ENCODE measurements at regions not wholly inside any gene's neighbourhood (a gene's known extent, or its start where the extent isn't known, plus 50 kb on each side); places are given as distances from the start of the nearest gene placed in this dataset.
A peak's percentile ranks its signal among the peaks of the same experiment; 100 is the strongest.
"Not testable (repeated sequence)": the region's sequence is repeated elsewhere in the genome, so short reads cannot be mapped to it uniquely, and the experiment has no call there.

DNA sequence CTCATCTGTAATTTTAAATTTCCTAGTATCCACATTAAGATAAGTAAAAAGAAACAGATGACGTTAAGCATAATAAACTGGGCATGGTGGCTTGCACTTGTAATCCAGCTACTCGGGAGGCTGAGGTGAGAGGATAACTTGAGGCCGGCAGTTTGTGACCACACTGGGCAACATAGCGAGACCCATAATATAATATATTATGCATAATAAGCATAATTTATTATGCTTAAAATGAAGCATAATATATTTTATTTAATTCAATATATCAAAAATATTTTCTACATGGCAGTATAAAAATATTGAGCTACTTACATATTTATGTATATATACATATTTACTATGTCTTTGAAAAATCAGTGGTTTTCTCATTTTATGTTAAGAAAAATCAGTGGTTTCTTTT is 128.3 kb downstream of the GOSR1 start:
- no peak overlapping the region for H3K4me3 ChIP-seq (ENCODE audit: low read depth, low read length)
- no peak for FAIRE-seq
- no peaks in the 10 kb centered on the region for H3K36me3 ChIP-seq (ENCODE audit: control insufficient read depth, insufficient read depth, low read length)
- TF ChIP-seq, protein P1, sequence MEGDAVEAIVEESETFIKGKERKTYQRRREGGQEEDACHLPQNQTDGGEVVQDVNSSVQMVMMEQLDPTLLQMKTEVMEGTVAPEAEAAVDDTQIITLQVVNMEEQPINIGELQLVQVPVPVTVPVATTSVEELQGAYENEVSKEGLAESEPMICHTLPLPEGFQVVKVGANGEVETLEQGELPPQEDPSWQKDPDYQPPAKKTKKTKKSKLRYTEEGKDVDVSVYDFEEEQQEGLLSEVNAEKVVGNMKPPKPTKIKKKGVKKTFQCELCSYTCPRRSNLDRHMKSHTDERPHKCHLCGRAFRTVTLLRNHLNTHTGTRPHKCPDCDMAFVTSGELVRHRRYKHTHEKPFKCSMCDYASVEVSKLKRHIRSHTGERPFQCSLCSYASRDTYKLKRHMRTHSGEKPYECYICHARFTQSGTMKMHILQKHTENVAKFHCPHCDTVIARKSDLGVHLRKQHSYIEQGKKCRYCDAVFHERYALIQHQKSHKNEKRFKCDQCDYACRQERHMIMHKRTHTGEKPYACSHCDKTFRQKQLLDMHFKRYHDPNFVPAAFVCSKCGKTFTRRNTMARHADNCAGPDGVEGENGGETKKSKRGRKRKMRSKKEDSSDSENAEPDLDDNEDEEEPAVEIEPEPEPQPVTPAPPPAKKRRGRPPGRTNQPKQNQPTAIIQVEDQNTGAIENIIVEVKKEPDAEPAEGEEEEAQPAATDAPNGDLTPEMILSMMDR (IDR thresholded peaks at IDR 0.05; ENCODE audit: insufficient read depth, low read length, severe bottlenecking), result no peak
- no peaks in the 10 kb centered on the region for H3K27me3 ChIP-seq (ENCODE audit: control insufficient read depth, insufficient read depth, low read length)
- no peak for DNase-seq (ENCODE audit: low read depth)

DNA sequence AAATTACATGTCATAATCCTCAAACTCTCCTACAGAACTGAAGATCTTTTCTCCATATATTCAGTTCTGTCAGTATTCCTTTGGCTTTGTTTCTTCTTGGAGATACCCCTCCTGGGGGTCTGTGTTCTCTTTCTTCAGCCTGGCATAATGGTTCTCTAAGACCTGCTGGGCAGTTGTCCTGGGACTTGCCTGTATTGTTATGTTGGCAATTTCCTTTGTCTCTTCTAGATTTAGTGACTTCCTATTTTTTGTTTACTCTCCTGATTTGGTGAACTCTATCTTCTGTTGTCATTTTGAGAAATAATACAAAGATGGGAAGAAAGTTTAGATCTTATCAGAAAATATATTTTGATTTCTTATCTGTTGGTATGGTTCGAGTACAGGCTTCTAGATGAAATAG is 127.8 kb downstream of the GOSR1 start:
- no peaks in the 10 kb centered on the region for H3K27me3 ChIP-seq (ENCODE audit: control insufficient read depth, insufficient read depth, low read length)
- H3K4me3 ChIP-seq (ENCODE audit: low read depth, low read length), result no peak overlapping the region
- FAIRE-seq, result no peak
- TF ChIP-seq, protein P1 (IDR thresholded peaks at IDR 0.05; ENCODE audit: insufficient read depth, low read length, severe bottlenecking), result no peak
- DNase-seq (ENCODE audit: low read depth), result no peak
- H3K36me3 ChIP-seq (ENCODE audit: control insufficient read depth, insufficient read depth, low read length), result no peaks in the 10 kb centered on the region

DNA sequence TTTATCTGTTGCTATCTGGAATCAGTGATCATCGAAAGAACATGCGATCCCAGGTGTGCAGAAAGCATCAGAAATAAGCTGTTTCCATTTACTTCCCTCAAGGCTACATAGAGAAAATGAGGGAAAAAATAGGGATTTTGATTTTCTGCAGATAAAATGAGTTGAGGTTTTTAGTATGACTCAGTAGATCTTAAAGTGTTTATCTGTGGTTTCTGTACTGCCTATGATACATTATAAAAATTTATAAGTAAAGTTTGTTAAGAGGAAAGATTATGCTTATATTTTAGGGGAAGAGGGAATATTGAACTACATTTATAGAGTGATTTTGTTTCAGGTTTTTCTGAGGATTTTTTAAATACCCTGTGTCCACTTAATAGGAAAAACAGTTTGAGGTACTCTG is 125.2 kb downstream of the GOSR1 start:
- not testable (repeated sequence) for H3K36me3 ChIP-seq (ENCODE audit: control insufficient read depth, insufficient read depth, low read length); H3K27me3 ChIP-seq (ENCODE audit: control insufficient read depth, insufficient read depth, low read length); FAIRE-seq; DNase-seq (ENCODE audit: low read depth); H3K4me3 ChIP-seq (ENCODE audit: low read depth, low read length)

DNA sequence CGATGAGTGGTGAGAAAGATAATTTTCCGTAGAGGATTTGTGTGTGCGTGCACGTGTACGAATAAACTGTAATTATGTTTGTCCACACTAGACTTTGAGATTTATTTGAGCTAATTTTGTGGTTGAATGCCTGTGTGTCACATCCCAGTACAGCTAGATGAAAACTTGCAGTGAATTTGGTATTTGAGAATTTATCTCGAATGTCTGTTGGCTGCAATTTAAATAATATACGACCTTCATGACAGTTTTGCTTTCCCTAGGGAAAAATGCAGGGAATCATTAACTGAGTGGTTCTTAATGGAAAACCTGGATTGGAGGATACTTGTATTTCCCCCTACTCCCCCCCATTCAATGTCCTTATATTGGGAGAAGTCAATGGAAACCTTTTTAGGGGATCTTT is 124.8 kb downstream of the GOSR1 start:
- peak overlapping the region; percentile 21 for H3K4me3 ChIP-seq (ENCODE audit: low read depth, low read length)
- not testable (repeated sequence) for H3K27me3 ChIP-seq (ENCODE audit: control insufficient read depth, insufficient read depth, low read length); H3K36me3 ChIP-seq (ENCODE audit: control insufficient read depth, insufficient read depth, low read length); FAIRE-seq; DNase-seq (ENCODE audit: low read depth)

DNA sequence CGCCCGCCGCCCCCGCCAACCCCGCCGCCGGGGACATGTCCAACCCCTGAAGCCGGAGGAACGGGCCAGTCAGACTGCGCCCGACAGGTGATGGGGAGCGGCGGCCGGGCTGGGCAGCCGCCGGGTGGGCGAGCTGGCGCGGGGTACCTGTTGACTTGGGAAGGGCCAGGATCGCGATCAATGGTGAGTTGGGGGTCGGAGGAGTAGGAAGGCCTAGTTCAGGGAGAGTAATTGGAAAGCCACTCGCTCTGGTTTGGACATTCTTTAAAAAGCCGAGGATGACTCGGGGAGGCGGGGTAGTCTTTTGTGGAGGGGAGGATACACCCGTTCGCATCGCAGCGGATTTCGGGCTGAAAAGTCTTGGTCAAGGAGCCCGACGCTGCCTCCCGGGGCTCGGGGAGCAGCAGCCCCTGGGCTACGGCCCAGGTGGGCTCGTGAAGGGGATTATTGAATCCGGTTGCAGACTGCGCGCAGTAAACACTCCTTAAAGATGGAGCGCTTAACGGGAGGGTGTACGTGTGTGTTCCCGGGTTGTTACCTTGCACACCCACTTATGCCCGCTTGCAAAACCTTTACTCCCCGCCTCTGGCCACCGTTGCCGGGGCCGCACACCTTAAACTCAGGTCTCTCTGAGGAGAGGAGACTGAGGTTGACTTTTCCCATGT is 123.8 kb downstream of the GOSR1 start:
- DNase-seq (ENCODE audit: low read depth) (peak; percentile 37), FAIRE-seq (no peak)
- no peaks in the 10 kb centered on the region for H3K27me3 ChIP-seq (ENCODE audit: control insufficient read depth, insufficient read depth, low read length)
- no peaks in the 10 kb centered on the region for H3K36me3 ChIP-seq (ENCODE audit: control insufficient read depth, insufficient read depth, low read length)
- TF ChIP-seq, protein P1 (IDR thresholded peaks at IDR 0.05; ENCODE audit: insufficient read depth, low read length, severe bottlenecking), result no peak
- H3K4me3 ChIP-seq (ENCODE audit: low read depth, low read length), result peak overlapping the region; percentile 60

DNA sequence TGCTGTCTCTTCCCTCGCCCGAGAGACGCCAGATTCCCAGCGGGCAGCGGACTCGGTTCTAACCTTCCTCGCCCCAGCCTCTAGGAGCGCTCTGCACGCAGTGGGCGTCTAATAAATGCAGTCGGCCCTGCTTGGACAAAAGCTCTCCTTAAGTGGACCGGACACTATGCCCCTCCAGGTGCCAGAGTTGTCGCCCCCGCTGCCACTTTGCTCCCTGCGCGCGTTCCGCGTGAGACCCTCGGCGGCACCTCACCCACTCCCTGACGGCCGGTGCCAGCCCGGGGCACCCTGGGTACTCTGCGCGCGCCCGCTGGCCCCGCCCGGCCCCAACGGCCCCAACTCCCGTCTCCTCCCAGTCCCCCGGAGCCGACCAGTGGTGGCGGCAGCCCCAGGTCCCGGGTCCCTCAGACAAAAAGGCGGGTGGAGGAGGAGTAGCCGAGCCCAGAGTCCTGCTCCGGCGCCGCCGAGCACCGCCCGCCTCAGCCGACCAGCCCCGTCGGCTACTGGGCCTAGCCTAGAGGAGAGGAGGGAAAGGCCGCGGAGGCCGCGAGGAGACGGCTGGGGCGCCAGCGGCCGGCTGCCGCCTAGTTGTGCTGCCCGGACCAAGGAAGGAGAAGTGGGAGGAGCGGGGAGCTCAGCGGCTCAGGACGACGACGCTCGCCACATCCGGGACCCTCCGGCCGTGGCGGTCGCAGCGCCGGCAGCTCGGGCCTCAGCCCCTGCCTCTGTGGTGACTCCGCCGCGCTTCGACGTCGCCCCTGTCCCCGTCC is 123.0 kb downstream of the GOSR1 start:
- H3K4me3 ChIP-seq (ENCODE audit: low read depth, low read length), result peak overlapping the region; percentile 60
- no peak for FAIRE-seq
- H3K27me3 ChIP-seq (ENCODE audit: control insufficient read depth, insufficient read depth, low read length), result no peaks in the 10 kb centered on the region
- no peaks in the 10 kb centered on the region for H3K36me3 ChIP-seq (ENCODE audit: control insufficient read depth, insufficient read depth, low read length)
- peak; percentile 61 for DNase-seq (ENCODE audit: low read depth)
- TF ChIP-seq, protein P1 (IDR thresholded peaks at IDR 0.05; ENCODE audit: insufficient read depth, low read length, severe bottlenecking), result peak; percentile 80

Measured in bronchial epithelial cell (primary cell).